ENCODE measurements at regions not wholly inside any gene's neighbourhood (a gene's known extent, or its start where the extent isn't known, plus 50 kb on each side); places are given as distances from the start of the nearest gene placed in this dataset.
"Not testable (repeated sequence)": the region's sequence is repeated elsewhere in the genome, so short reads cannot be mapped to it uniquely, and the experiment has no call there.

DNA sequence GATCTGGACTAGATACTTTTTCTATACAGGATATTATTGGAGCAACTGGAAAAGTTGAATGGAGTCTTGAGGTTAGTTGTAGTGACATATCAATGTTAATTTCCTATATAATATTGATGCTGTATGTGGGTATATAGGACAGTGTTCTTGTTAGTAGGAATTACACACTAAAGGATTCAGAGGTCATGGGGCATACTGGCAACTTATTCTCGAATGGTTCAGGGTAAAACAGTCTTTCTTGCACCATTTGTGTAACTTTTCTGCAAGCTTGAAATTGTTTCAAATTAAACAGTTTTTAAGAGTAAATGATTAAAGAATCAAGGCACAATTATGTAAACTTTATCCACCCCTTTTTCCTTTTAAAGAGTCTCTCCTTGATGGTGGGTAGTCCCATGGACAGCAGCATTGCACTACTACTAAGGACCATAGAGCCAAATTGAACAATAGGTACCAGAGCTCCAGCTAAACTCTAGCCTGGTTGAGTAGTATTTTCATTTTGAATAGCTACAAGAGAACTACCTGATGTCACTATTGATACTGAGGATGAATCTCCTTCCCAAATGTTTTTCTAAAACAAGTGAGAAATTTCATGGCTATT, 70.1 kb downstream of the DMP1 start:
- TF ChIP-seq POLR2AphosphoS5 (IDR thresholded peaks at IDR 0.05; ENCODE audit: low read depth) (no peak), SPI1 (IDR thresholded peaks at IDR 0.05; ENCODE audit: borderline replicate concordance, low read depth) (no peak), GABPA (IDR thresholded peaks at IDR 0.05; ENCODE audit: low read depth) (no peak)
- TF ChIP-seq, protein P1, sequence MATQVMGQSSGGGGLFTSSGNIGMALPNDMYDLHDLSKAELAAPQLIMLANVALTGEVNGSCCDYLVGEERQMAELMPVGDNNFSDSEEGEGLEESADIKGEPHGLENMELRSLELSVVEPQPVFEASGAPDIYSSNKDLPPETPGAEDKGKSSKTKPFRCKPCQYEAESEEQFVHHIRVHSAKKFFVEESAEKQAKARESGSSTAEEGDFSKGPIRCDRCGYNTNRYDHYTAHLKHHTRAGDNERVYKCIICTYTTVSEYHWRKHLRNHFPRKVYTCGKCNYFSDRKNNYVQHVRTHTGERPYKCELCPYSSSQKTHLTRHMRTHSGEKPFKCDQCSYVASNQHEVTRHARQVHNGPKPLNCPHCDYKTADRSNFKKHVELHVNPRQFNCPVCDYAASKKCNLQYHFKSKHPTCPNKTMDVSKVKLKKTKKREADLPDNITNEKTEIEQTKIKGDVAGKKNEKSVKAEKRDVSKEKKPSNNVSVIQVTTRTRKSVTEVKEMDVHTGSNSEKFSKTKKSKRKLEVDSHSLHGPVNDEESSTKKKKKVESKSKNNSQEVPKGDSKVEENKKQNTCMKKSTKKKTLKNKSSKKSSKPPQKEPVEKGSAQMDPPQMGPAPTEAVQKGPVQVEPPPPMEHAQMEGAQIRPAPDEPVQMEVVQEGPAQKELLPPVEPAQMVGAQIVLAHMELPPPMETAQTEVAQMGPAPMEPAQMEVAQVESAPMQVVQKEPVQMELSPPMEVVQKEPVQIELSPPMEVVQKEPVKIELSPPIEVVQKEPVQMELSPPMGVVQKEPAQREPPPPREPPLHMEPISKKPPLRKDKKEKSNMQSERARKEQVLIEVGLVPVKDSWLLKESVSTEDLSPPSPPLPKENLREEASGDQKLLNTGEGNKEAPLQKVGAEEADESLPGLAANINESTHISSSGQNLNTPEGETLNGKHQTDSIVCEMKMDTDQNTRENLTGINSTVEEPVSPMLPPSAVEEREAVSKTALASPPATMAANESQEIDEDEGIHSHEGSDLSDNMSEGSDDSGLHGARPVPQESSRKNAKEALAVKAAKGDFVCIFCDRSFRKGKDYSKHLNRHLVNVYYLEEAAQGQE (IDR thresholded peaks at IDR 0.05; ENCODE audit: insufficient replicate concordance, low read depth), result no peak
- TF ChIP-seq, protein P2, sequence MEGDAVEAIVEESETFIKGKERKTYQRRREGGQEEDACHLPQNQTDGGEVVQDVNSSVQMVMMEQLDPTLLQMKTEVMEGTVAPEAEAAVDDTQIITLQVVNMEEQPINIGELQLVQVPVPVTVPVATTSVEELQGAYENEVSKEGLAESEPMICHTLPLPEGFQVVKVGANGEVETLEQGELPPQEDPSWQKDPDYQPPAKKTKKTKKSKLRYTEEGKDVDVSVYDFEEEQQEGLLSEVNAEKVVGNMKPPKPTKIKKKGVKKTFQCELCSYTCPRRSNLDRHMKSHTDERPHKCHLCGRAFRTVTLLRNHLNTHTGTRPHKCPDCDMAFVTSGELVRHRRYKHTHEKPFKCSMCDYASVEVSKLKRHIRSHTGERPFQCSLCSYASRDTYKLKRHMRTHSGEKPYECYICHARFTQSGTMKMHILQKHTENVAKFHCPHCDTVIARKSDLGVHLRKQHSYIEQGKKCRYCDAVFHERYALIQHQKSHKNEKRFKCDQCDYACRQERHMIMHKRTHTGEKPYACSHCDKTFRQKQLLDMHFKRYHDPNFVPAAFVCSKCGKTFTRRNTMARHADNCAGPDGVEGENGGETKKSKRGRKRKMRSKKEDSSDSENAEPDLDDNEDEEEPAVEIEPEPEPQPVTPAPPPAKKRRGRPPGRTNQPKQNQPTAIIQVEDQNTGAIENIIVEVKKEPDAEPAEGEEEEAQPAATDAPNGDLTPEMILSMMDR (IDR thresholded peaks at IDR 0.05; ENCODE audit: insufficient read depth, low read length), result no peak
- DNase-seq (ENCODE audit: low read depth in 1 of 2, low spot score in 1 of 2), result no peak
- no peak overlapping the region for H3K4me3 ChIP-seq (replicated peaks; ENCODE audit: insufficient read depth, low read length)
- no peaks in the 10 kb centered on the region for H3K27me3 ChIP-seq (ENCODE audit: insufficient read depth, poor library complexity, severe bottlenecking)
- H3K27ac ChIP-seq (replicated peaks), result no peak overlapping the region

DNA sequence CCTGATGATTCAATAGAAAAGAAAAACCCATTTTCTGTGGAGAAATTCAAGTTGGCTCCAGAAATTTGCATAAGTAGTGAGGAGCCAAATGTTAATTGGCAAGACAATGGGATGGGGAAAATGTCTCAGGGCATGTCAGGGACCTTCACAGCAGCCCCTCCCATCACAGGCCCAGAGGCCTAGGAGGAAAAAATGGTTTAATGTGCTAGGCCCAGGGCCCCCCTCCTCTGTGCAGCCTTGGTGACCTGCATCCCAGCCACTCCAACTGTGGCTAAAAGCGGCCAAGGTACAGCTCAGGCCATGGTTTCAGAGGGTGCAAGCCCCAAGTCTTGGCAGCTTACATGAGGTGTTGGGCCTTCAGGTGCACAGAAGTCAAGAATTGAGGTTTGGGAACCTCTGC, 74.1 kb upstream of the IBSP start:
- not testable (repeated sequence) for H3K27me3 ChIP-seq (ENCODE audit: insufficient read depth, poor library complexity, severe bottlenecking); DNase-seq (ENCODE audit: low read depth in 1 of 2, low spot score in 1 of 2); H3K27ac ChIP-seq (replicated peaks); H3K4me3 ChIP-seq (replicated peaks; ENCODE audit: insufficient read depth, low read length)

DNA sequence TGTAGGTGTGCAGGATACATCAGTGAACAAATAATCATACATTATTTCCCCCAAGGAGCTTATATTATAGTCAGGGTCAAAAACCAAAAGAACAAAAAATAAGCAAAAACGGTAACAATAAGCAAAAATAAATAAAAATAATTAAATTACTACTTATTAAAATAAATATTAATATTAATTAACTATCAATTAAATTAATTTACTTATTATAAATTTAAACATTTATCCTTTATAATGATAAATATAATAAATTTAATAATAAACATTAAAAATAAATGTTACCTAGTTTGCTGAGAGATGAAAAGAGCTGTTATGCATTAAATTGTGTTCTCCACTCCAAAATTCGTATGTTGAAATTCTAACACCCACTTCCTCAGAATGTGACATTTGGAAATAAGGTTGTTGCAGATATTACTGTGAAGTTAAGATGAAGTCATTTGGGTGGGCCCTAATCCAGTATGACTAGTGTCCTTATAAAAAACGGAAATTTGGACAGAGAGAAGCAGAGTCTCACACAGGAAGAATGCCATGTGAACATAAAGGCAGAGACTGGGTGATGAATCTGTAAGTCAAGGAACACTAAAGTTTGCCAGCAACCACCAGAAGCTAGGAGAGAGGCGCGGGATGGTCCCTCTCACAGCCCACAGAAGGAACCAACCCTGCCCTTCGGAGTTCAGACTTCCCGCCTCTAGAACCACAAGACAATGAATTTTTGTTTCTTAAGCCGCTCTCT, 67.2 kb upstream of the IBSP start:
- DNase-seq (ENCODE audit: low read depth in 1 of 2, low spot score in 1 of 2), result no peak
- TF ChIP-seq SPI1 (IDR thresholded peaks at IDR 0.05; ENCODE audit: borderline replicate concordance, low read depth), result peak; percentile 49; the same call in 1 of the 2 replicates
- TF ChIP-seq, protein P2 (IDR thresholded peaks at IDR 0.05; ENCODE audit: insufficient read depth, low read length), result no peak
- Histone ChIP-seq H3K27me3 (ENCODE audit: insufficient read depth, poor library complexity, severe bottlenecking) (no peaks in the 10 kb centered on the region), H3K27ac (replicated peaks) (no peak overlapping the region), H3K4me3 (replicated peaks; ENCODE audit: insufficient read depth, low read length) (no peak overlapping the region)

DNA sequence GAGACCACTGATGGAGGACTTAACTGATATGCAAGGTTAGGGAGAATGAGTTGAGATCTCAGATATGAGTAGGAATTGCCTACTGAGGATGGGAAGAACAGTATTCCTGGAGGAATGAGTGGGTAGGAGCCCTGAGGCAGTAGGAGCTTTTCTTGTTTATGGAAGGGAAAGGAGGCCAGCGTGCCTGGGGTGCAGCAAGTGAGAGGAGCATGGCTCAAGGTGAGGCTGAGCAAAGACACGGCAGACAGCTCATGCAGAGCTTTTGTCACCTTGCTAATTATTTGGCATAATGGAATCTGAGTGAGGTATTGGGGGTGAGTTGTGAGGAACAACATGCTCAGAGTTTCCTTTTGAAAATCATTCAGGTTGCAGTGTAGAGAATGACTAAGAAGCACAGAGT, 65.3 kb upstream of the IBSP start:
- no peak for TF ChIP-seq GABPA (IDR thresholded peaks at IDR 0.05; ENCODE audit: low read depth)
- TF ChIP-seq, protein P2 (IDR thresholded peaks at IDR 0.05; ENCODE audit: insufficient read depth, low read length), result no peak
- TF ChIP-seq, protein P1 (IDR thresholded peaks at IDR 0.05; ENCODE audit: insufficient replicate concordance, low read depth), result no peak
- no peak for TF ChIP-seq SPI1 (IDR thresholded peaks at IDR 0.05; ENCODE audit: borderline replicate concordance, low read depth)
- Histone ChIP-seq H3K4me3 (replicated peaks; ENCODE audit: insufficient read depth, low read length) (no peak overlapping the region), H3K27ac (replicated peaks) (no peak overlapping the region), H3K27me3 (ENCODE audit: insufficient read depth, poor library complexity, severe bottlenecking) (no peaks in the 10 kb centered on the region)
- DNase-seq (ENCODE audit: low read depth in 1 of 2, low spot score in 1 of 2), result no peak
